ENCODE measurements at regions not wholly inside any gene's neighbourhood (a gene's known extent, or its start where the extent isn't known, plus 50 kb on each side); places are given as distances from the start of the nearest gene placed in this dataset.

- no peak for TF ChIP-seq EP300 (IDR thresholded peaks at IDR 0.05)
- TF ChIP-seq CTCF (IDR thresholded peaks at IDR 0.05), result no peak
- no peak for TF ChIP-seq POLR2AphosphoS5 (IDR thresholded peaks at IDR 0.05)
- TF ChIP-seq POLR2A (IDR thresholded peaks at IDR 0.05), result no peak
Observed at GRCh38 chr6:141736104-141736503, 396.6 kb upstream of the GJE1 start.

GRCh38 chr6:141735126-141735525 is 397.6 kb upstream of the GJE1 start:
- Histone ChIP-seq H3K9me3 (no peaks in the 10 kb centered on the region), H3K4me1 (no peaks in the 10 kb centered on the region), H3K4me3 (no peak overlapping the region), H3K27ac (no peak overlapping the region), H3K27me3 (no peaks in the 10 kb centered on the region), H3K36me3 (no peaks in the 10 kb centered on the region)
- no peak for DNase-seq (ENCODE audit: low spot score in 2 of 2)
- no peak for TF ChIP-seq EP300 (IDR thresholded peaks at IDR 0.05)
- no peak for TF ChIP-seq POLR2A (IDR thresholded peaks at IDR 0.05)

More at GRCh38 chr6:141736104-141736503, 396.6 kb upstream of the GJE1 start:
- DNase-seq (ENCODE audit: low spot score in 2 of 2), result no peak
- Histone ChIP-seq H3K9me3 (no peaks in the 10 kb centered on the region), H3K27ac (no peak overlapping the region), H3K4me1 (no peaks in the 10 kb centered on the region), H3K27me3 (no peaks in the 10 kb centered on the region), H3K4me3 (no peak overlapping the region), H3K36me3 (no peaks in the 10 kb centered on the region)
- WGBS, result 80% methylated on average over 3 of the region's 3 CpGs

- H3K4me1 ChIP-seq, result no peaks in the 10 kb centered on the region
- no peaks in the 10 kb centered on the region for H3K36me3 ChIP-seq
- H3K9me3 ChIP-seq, result no peaks in the 10 kb centered on the region
- H3K4me3 ChIP-seq, result no peak overlapping the region
- H3K27ac ChIP-seq, result no peak overlapping the region
- 75% methylated on average over 2 of the region's 2 CpGs for WGBS
- H3K27me3 ChIP-seq, result no peaks in the 10 kb centered on the region
- no peak for DNase-seq (ENCODE audit: low spot score in 2 of 2)
- TF ChIP-seq EP300 (IDR thresholded peaks at IDR 0.05) (no peak), POLR2AphosphoS5 (IDR thresholded peaks at IDR 0.05) (no peak), POLR2A (IDR thresholded peaks at IDR 0.05) (no peak), CTCF (IDR thresholded peaks at IDR 0.05) (no peak)
Observed at GRCh38 chr6:141734071-141734840, 398.5 kb upstream of the GJE1 start.

GRCh38 chr6:141729146-141729545 is 403.6 kb upstream of the GJE1 start:
- Histone ChIP-seq H3K4me3 (no peak overlapping the region), H3K4me1 (no peaks in the 10 kb centered on the region), H3K27ac (no peak overlapping the region), H3K9me3 (no peaks in the 10 kb centered on the region), H3K36me3 (no peaks in the 10 kb centered on the region), H3K27me3 (no peaks in the 10 kb centered on the region)
- DNase-seq (ENCODE audit: low spot score in 2 of 2), result no peak
- TF ChIP-seq EP300 (IDR thresholded peaks at IDR 0.05), result no peak
- WGBS, result 72% methylated on average over 2 of the region's 2 CpGs

GRCh38 chr6:141728330-141728729 is 404.4 kb upstream of the GJE1 start:
- no peaks in the 10 kb centered on the region for H3K9me3 ChIP-seq
- no peak for DNase-seq (ENCODE audit: low spot score in 2 of 2)
- H3K4me1 ChIP-seq, result no peaks in the 10 kb centered on the region
- WGBS, result 58% methylated on average over 4 of the region's 4 CpGs
- H3K27ac ChIP-seq, result no peak overlapping the region
- TF ChIP-seq CTCF (IDR thresholded peaks at IDR 0.05), result no peak
- TF ChIP-seq POLR2A (IDR thresholded peaks at IDR 0.05), result no peak
- no peak for TF ChIP-seq POLR2AphosphoS5 (IDR thresholded peaks at IDR 0.05)
- TF ChIP-seq EP300 (IDR thresholded peaks at IDR 0.05), result no peak
- H3K27me3 ChIP-seq, result no peaks in the 10 kb centered on the region
- H3K4me3 ChIP-seq, result no peak overlapping the region
- H3K36me3 ChIP-seq, result no peaks in the 10 kb centered on the region

- Histone ChIP-seq H3K9me3 (no peaks in the 10 kb centered on the region), H3K4me1 (no peaks in the 10 kb centered on the region), H3K27ac (no peak overlapping the region), H3K27me3 (no peaks in the 10 kb centered on the region), H3K4me3 (no peak overlapping the region), H3K36me3 (no peaks in the 10 kb centered on the region)
- 63% methylated on average over 3 of the region's 3 CpGs for WGBS
- no peak for DNase-seq (ENCODE audit: low spot score in 2 of 2)
- TF ChIP-seq POLR2A (IDR thresholded peaks at IDR 0.05) (no peak), POLR2AphosphoS5 (IDR thresholded peaks at IDR 0.05) (no peak), EP300 (IDR thresholded peaks at IDR 0.05) (no peak), CTCF (IDR thresholded peaks at IDR 0.05) (no peak)
Observed at GRCh38 chr6:141726248-141726647, 406.5 kb upstream of the GJE1 start.
